ENCODE measurements at regions not wholly inside any gene's neighbourhood (a gene's known extent, or its start where the extent isn't known, plus 50 kb on each side); places are given as distances from the start of the nearest gene placed in this dataset.
A peak's percentile ranks its signal among the peaks of the same experiment; 100 is the strongest.
"Not testable (repeated sequence)": the region's sequence is repeated elsewhere in the genome, so short reads cannot be mapped to it uniquely, and the experiment has no call there.

DNA sequence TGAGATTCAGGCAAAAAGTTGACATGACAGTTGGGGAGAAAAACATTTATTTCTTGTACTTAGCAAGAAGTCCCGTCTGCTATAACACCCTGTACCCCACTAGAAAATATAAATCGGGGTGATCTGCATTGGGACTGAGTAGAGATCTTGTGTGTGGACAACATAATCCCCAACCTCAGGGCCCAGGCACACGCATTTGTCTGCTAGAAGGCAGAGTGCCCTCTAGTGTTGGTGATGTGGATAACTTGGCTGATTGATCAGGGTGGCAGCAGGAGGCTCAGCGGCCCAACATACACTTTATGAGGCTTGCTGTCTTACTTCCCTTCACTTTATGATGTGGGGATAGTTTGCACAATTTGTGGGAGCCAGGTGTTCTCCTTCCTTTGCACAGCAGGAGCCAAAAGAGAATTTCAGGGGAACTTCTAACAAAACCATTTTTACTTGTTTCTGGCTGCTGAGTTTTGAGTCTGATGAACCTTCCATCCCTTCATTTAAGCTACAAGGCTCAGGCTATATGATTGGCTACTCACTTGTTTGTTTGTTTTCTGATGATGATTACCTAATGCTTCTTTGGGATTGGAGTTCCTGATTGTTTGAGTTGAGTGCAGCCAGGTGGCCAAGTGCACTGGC is 263.2 kb downstream of the DMAC1 start:
- DNase-seq: peak; percentile 70

DNA sequence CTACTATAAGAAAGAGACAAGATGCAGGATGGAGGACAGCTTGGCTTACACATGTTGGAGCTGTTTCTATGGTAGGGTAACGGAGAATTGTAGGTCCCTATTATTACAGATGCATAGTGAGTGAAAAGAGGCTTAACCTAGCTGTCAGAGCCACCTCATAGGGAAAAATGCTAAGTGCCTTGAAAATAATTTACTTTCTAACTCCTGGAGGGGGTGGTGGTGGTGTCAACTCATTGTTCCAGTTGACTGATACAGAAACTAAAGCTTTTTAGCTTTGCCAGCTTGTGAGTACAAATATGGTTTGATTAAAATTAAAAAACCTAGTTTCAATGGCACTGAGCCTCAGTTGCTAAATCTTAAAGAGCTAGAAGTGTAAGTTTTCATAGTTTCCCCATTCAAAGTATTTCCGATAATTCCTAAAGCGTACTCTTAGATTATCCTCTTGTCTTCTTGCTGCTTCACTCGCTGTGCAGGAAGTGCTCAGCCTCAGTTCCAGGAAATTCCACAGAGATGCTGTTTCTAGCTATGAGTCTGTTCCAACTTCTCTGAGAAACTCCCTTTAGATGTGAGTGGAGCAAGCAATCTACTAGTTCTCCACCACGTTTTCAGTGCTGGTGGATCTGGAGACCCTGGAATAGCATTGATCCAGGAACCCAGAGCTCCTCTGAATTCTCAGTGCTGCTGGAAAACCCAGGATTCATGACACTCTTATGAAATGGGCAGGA is 265.2 kb downstream of the DMAC1 start:
- DNase-seq: no peak

DNA sequence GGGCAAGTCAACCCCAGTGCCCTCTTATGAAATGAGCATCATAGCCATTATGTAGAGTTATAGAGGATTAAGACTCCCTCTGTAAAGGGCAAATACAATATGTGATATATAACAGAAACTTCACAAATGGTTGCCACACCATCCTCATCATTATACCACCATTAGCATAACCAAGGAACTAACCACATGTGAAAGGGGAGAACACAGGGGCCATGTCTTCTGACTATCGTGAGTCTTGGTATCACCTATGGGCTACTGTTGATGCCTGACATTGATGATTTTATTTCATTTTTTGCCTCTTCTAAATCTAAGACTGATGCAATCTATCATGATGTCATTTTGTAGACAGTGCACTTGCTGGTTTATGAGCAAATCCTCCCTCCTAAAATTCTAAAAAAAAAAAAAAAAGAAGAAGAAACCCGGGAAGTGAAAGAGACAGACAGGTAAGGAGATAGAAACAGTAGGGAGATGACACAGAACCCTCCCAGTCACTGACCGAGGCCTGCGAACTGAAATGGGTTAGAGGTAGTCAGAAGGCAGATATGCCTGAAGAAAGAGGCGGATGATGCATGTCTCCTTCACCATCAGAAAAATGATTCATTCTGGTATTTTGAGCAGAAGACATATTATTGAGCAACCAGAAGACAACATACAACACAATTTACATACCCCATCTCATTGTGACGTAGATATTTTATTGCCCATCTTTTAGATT is 266.0 kb downstream of the DMAC1 start:
- DNase-seq: no peak

DNA sequence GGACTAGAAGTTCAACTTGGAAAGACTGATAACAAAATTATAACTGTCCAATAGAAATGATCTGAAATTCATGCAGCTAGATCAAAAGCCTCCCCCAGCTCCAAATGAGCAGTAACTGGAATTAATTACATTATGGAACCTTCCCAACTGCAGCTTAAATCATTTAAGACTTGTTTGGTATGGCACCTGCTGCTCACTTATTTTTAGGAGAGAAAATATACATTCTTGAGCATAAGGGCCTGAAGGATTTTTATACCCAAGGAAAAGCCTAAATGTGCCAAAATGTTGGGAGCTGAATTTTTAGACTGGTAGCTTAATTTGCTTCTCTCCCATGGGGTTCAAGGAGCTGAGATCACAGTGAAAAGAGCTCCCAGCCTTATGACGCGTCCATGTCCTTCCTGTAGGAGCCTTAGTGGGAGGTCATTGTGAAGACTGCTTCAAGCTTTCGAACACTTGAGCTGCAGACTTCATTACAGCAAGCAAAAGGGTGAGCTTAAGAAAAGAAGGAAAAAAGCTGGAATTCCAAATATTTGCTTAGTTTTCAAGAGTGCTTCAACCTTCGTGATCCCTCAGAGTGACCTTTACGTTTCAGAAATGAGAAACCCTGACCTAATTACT is 276.0 kb downstream of the DMAC1 start:
- DNase-seq: no peak

DNA sequence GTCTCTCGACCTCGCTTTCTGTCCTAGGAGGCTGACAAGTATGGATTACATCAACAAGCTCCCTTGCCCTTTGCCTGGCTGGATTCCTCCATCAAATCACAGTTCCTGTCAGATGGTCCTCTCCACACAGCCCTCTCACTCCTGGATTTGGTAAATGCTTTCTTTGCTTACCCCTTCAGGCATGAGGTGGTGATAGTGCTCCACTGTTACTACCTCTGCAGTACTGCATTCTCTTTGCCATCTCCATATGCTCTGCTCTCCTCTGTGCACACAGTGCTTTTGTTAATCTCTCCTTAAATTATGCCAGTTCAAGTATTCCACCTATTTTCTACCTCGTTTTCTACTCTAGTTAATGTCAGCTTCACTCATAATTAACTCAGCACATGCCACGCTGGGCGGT is 279.2 kb downstream of the DMAC1 start:
- no peak for DNase-seq

DNA sequence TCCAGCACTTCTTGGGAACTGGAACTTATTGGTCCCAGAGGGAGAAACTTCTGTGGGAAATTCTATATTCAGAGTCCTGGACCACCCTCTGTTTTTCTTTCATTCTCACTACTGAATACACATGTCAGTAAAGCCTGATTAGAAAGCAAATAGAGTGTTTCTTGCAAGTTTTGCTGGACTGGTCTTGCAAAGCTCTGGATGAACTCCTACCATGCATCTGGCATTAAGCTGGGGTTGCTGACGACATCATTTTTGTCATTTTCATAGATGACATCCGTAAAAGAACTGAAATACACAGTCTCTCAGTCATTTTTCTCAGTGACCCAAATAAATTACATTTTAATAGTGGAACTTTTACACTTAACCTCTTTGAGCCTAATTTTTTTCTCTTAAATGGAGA is 283.2 kb downstream of the DMAC1 start:
- no peak for DNase-seq

DNA sequence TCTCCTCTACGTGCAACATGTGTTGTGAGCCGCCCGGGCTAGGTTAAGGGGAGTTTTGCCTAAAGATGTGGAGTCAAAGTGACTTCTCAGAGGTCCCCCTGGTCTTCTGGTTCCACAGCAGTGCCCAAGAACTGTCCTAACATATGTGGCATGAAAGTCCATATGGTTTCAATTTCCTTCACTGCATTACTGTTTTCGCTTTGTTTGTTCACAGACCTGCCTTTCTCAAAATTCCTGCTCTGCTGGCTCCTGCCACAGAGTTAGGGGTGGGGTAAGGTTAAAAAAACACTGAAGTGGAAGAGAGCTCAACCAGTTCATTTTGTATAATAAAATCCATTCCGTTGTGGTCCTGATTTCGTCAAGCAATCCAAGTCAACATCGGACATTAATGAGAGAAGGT is 289.4 kb downstream of the DMAC1 start:
- no peak for DNase-seq

DNA sequence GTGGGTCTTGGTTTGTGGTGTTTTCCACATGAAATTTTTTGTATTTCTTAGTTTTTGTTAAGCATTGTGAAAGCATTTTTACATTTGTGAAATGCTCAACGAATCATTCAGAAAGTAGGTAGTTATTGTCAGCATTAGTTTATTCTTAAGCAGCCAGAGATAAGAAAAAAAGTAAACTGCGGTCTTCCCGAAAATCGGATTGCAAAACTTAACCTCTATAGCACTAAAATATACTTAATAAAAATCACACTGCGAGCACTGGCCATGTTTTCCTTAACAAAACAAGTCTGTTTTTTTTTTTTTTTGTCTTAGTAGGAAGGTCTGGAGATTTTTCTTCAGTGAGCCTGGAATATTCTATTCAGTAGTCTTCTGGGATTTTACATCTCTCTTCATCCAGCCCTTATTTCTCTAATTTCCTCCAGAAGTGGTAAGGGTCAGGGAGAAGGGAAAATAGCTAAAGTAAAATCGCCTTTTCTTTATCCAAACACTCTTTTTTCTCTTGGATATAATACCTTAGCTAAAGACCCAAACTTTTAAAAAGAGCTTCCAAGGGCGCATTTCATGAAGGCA is 289.9 kb downstream of the DMAC1 start:
- DNase-seq: no peak

DNA sequence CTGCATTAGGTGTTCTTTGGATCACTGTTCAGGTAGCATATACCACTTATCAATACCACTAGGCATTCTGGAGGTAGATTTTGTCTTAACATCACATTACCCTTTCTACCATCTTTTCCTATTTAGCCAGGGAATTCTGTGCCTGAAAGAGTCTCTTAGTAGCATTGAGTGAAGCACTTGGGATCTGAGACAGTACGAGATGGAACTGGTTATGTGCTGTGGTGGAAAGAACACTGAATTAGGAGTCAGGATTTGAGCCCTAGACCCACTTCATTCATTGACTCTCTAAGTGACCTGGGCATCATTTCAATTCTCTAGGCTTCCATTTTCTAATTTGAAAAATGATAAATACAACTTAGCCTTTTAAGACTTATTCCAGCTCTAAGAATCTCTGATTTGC is 291.1 kb downstream of the DMAC1 start:
- no peak for DNase-seq

DNA sequence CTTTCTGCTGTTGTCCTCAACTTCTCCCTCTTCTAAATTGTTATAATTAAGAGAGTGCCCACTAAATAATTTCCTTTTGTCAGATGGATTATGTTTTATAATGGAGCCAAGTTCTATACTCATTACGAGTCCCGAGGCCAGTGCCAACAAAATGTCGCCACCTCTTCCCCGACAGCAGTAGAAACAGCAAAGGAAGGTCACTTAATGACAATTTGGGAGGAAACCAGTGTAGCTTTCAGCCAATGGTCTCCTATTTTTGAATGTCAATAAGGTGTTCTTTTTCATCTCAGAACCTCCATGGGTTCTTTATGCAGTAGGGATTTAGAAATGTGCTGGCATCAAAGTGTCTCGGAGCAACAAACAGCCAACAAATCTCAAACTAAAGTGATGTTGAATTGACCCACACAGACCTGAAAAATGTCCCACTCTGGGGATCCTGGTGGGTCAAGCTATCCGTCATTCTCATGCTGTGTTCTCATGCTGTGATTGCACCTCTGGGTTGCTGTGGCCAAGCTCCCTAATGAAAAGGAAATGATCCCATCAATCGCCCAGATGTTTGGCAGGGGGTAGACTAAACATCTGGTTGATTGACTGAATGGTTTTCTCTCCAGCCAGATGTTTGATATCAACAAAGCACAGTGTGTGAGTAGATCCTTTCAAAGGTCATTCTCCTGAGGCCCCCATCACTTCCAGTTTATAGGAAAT is 291.9 kb downstream of the DMAC1 start:
- DNase-seq: no peak

DNA sequence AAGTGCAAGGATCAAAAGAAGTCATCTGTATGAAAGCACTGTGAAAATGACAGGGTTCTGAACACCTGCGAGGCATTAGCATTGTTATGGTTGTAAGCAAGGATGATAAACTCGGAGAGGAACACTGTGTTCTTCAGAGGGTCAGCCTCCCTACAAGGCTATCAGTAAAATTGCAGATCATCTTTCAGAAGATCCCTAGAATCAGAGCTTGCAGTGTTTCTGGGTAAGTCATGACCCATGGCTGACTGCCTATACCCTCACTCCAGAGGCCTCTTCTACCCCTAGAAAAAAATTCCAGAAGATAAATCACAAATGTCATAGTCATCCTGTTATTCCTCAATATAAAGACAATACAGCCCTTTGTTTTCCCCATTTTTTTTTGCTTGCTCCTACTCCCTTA is 292.6 kb downstream of the DMAC1 start:
- DNase-seq: no peak

DNA sequence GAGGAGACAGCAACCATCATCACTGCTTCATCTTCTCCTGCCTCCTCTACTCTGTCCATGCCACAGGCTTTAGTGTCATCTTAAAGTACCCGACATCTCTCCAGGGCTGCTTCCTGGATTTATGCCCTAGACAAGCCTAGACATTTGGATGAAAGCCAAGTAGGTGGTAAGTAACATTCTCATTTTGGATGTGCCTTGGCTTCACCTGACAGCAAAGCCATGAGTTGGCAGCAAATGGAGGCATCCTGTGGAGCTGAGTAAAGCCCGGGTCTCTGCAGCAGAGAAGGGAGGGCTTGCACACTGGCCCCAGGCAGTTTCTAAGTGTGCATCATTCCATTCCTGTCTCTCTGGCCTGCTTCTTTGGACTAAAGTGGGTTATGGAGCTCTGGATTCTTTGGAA is 299.1 kb downstream of the DMAC1 start:
- peak; percentile 92 for DNase-seq

DNA sequence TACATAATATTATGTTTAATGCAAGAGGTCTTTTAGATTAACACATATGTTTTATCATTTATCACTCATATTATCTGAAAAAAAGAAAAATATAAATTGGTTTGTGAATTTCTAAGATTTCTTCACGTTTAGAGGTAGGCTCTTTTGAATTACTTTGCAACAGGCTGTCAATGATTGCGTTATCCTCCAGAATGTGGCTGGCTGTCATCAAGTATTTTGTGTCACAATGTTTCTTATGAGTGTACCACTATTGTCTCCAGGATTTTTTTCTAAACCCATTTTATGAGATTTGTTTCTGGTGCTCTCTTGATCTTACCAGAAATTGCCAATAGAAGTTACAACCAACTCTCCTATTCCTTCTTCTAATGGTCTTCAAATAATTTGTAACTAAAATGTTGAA is 307.9 kb downstream of the DMAC1 start:
- no peak for DNase-seq

DNA sequence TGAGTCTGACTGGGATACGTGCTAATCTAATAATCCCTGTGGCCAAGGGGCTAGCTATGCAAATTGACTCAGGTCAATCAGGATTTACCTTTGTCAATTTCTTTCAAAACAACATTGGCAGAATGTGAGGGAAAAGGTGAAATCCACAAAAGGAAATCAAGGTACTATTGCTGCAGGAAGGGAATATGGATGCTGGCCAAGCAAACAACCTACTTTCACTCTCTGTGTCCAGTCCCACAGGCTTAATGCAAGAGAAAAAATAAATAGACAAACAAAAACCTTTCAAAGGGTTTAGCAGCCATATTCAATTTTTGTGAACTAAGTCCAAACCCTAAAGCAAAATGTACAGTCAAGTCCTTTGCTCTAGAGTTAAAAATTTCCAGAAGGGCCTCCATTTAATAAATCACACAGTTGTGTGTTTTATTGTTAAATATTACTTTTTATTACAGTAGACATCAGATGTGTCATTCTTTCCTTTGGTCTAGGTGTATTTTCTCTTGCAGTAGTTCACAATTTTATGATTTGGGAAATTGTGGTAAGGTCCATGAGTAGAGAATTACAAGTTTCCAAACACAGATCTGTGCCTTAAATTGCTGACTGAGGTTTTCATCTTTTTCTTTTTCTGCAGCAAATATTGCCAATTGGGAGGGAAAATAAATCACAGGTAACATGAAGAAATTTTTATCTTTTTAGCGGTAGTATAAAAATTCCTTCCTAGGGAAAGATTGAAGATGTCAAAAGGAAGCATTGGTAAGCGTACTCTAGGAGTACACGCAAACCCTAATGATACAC is 309.1 kb downstream of the DMAC1 start:
- DNase-seq: no peak

DNA sequence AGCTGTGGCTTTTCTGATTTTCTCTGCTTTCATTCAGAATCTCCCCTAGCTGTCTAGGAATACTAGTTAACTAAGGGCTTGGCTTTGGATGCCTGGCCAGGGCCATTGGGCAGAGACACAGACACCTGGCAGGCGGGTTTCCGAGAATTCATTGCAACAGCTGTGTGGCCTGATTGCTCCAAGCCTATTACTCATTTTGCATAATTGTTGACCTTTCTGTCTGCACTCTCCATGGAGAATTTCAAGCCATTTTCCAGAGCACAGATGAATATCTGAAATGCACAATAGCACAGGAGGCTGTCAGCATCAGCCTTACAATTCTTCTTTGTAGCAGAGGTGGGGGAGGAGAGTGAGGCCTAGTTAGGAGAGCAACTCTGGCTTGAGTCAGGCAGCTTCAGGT is 310.5 kb downstream of the DMAC1 start:
- peak; percentile 56 for DNase-seq

DNA sequence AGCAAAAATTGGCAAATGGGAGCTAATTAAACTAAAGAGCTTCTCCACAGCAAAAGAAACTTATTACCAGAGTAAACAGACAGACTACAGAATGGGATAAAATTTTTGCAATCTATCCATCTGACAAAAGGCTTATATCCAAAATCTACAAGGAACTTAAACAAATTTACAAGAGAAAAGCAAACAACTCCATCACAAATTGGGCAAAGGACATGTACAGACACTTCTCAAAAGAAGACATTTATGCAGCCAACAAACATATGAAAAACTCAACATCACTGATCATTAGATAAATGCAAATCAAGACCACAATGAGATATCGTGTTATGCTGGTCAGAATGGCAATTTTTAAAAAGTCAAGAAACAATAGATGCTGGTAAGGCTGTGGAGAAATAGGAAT is 315.6 kb downstream of the DMAC1 start:
- not testable (repeated sequence) for DNase-seq

DNA sequence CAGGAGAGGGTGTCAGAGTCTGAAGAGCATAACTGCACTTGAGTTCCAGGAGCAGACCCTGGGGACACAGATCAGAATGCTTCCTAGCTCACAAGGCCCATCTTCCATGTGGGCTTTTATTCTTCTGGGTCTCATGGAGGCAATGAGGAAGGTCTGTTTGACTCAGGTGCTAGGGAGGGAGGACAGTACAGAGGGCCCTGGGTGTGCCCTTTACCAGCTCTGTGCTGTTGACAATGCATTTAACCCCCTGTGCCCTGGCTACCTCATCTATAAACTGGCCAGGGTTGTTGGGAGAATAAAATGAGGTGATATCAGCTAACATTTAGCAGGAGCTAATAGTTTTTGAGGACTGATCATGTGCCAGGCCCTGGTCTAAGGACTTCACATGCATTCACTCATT is 318.0 kb downstream of the DMAC1 start:
- no peak for DNase-seq

DNA sequence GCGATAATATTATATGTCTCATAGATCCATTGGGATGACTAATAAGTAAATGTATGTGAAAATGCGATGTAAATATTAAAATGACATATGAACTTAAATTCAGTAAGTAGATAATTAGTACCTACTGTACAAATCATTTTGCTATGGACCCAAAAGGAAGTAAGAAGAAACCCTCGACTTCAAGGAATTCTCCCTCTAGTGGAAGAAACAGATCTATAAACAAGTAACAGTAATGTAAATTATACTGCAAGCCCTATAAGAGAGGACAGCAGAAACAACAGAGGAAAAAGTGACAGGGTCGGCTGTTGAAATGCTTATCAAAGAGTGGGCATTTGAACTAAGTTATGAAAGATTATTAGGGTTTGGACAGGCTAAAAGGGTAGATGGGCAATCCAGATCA is 320.3 kb downstream of the DMAC1 start:
- no peak for DNase-seq

DNA sequence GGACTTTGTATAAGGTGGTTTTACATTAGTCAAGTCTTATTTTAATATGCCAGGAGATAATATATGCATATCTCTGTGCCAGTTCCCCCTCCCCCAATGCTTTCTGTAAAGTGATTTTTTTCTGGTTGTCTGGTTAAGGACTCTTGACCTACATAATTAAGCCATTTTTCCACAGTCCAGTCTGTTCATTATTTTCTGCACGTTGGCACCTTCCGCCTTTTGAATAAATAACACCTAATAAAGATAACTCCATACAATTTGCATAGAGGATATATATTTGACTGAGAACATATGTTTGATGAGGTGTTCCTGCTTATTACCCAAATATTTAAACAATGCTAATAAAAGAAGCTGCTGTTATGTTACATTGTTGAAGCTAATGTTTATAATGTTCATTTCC is 320.9 kb downstream of the DMAC1 start:
- no peak for DNase-seq

DNA sequence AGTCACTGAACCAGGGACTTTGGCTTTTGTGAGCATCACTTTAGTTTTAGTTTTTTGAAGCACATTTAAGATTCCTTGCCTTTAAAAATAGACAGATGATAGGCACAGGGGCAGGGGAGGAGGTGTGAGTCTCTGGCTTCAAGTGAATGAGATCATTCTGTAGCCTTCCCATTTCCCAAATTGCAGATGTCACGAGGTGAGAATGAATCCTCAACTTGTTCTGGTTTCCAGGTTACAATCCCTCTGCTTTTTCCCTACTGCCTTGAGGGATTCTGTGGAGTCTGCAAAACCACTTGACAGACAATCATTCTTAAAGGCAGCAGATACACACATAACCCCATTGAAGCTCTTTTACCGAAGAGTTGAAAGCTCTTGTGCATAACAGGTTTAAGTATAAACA is 332.4 kb downstream of the DMAC1 start:
- DNase-seq: no peak

DNA sequence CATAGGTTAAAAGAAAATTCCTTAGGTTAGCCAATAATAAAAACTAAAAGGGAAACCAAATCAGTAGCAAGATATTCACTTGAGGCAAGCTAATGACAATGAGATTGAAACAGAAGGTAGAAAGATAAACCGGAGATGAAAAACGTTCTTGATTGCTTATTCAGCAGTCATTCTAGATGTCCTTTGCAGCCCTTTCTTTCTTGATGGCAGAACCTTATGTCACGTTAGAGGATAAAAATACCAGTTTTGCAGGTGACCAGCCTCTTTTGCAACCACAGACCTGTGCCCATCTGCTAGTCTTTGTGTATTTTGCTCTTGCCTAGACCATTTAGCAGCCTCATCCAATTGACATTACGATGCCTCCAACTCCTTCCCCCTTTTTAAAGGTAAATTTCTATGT is 337.8 kb downstream of the DMAC1 start:
- no peak for DNase-seq
